Mesothelial cell of epicardium (in vitro differentiated cells): ENCODE measurements at regions not wholly inside any gene's neighbourhood (a gene's known extent, or its start where the extent isn't known, plus 50 kb on each side); places are given as distances from the start of the nearest gene placed in this dataset.

Source experiments
- DNase-seq, 2 experiments: peaks; one replicate each; pipeline ENCODE4 v3.0.0; 2021; ENCODE audit warnings: low spot score in 2 of 2; ENCODE audit not compliant: unreplicated experiment in 2 of 2
- H3K27ac Mint-ChIP-seq: 2 replicates; pipeline ENCODE4 v1.8.0; 2021; ENCODE audit warnings: mixed read lengths
- H3K27me3 Mint-ChIP-seq: 2 replicates; pipeline ENCODE4 v1.8.0; 2021; ENCODE audit warnings: low read depth, mixed read lengths
- H3K36me3 Mint-ChIP-seq: 2 replicates; pipeline ENCODE4 v1.8.0; 2021; ENCODE audit warnings: mixed read lengths
- H3K4me1 Mint-ChIP-seq: 2 replicates; pipeline ENCODE4 v1.8.0; 2021; ENCODE audit warnings: mixed read lengths
- H3K4me3 Mint-ChIP-seq: 2 replicates; pipeline ENCODE4 v1.8.0; 2021; ENCODE audit warnings: mild to moderate bottlenecking, moderate library complexity, mixed read lengths
- H3K9me3 Mint-ChIP-seq: 2 replicates; pipeline ENCODE4 v1.8.0; 2021; ENCODE audit warnings: mixed read lengths
- CTCF ChIP-seq: fragments of 200-600 bp; sonication (generic); IDR thresholded peaks from one replicate; pipeline ENCODE4 v1.5.0; 2021; ENCODE audit warnings: antibody characterized with exemption; ENCODE audit not compliant: unreplicated experiment

- Mint-ChIP-seq H3K27me3 (peaks cover 22% of the 10 kb centered on the region), H3K9me3 (peaks cover 14% of the 10 kb centered on the region), H3K27ac (no peak overlapping the region), H3K4me3 (no peak overlapping the region), H3K4me1 (no peaks in the 10 kb centered on the region), H3K36me3 (no peaks in the 10 kb centered on the region)
- TF ChIP-seq CTCF = no peak
- DNase-seq = no peak
Measured at GRCh38 chr14:79939235-79939634, 272.1 kb downstream of the DIO2 start.

GRCh38 chr14:79938185-79938584 lies 273.1 kb downstream of the DIO2 start:
- Mint-ChIP-seq H3K36me3 (no peaks in the 10 kb centered on the region), H3K9me3 (peaks cover 14% of the 10 kb centered on the region), H3K27ac (no peak overlapping the region), H3K4me1 (no peaks in the 10 kb centered on the region), H3K4me3 (no peak overlapping the region), H3K27me3 (peaks cover 17% of the 10 kb centered on the region)
- no peak for DNase-seq
- no peak for TF ChIP-seq CTCF

- H3K4me1 Mint-ChIP-seq = no peaks in the 10 kb centered on the region
- peaks cover 10% of the 10 kb centered on the region for H3K27me3 Mint-ChIP-seq
- no peak overlapping the region for H3K27ac Mint-ChIP-seq
- H3K36me3 Mint-ChIP-seq = no peaks in the 10 kb centered on the region
- no peak overlapping the region for H3K4me3 Mint-ChIP-seq
- TF ChIP-seq CTCF = no peak
- no peak for DNase-seq
- H3K9me3 Mint-ChIP-seq = peaks cover 10% of the 10 kb centered on the region
Measured at GRCh38 chr14:79937433-79937832, 273.9 kb downstream of the DIO2 start.

- H3K27me3 Mint-ChIP-seq = peaks cover 18% of the 10 kb centered on the region
- H3K9me3 Mint-ChIP-seq = peaks cover 32% of the 10 kb centered on the region
- peaks cover 2% of the 10 kb centered on the region for H3K36me3 Mint-ChIP-seq
- DNase-seq = no peak
- no peak overlapping the region for H3K27ac Mint-ChIP-seq
- no peak overlapping the region for H3K4me3 Mint-ChIP-seq
- no peaks in the 10 kb centered on the region for H3K4me1 Mint-ChIP-seq
- TF ChIP-seq CTCF = no peak
Measured at GRCh38 chr14:79924551-79924950, 286.8 kb downstream of the DIO2 start.

- Mint-ChIP-seq H3K9me3 (peaks cover 37% of the 10 kb centered on the region), H3K4me1 (no peaks in the 10 kb centered on the region), H3K36me3 (peaks cover 5% of the 10 kb centered on the region), H3K4me3 (no peak overlapping the region), H3K27me3 (peaks cover 26% of the 10 kb centered on the region), H3K27ac (no peak overlapping the region)
- no peak for DNase-seq
- TF ChIP-seq CTCF = no peak
Measured at GRCh38 chr14:79920180-79920692, 291.1 kb downstream of the DIO2 start.
